ENCODE measurements at regions not wholly inside any gene's neighbourhood (a gene's known extent, or its start where the extent isn't known, plus 50 kb on each side); places are given as distances from the start of the nearest gene placed in this dataset.

DNA sequence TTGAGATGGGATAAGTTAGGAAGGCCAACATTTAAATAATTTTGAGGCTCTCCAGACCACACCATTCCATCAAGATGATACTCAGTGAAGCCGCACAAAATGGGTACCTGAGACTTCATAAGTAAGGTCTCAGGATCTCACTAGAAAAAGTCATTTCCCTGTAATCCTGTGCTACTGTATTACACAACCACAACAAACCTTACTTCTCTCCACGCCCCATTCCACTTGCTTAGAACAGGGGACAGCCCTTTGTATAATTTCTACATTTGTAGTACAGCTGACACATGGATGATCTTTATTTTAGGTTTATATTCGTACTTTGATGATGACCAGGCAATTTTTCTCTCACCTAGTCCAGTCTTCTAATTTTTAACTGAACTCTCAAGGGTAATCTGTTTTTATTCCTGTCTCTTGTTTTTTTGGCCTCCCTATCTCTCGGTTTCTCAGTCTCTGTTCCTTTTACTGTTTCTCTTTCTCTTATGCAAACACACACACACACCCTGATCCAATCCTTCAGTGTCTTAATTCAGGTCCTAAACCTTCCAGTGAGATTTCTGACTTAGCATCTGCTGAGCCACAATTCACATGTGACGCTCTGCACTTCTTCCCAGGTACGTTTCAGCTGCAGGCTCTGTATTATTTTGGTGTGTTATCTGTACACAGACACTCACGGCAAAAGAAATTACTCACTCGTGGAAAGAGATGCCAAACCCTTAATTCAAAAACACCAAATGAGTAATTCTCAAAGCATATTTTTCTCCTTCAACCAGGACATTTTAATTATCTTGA is 223.2 kb upstream of the THBS1 start:
- TF ChIP-seq CTCF (IDR thresholded peaks at IDR 0.05; ENCODE audit: control insufficient read depth, insufficient read depth, low read depth, low read length, missing control alignments): no peak
- DNase-seq (ENCODE audit: low read depth): no peak
- H3K4me3 ChIP-seq (ENCODE audit: control insufficient read depth, low read depth, low read length): no peak overlapping the region

- no peak for DNase-seq (ENCODE audit: low read depth)
- no peak for TF ChIP-seq CTCF (IDR thresholded peaks at IDR 0.05; ENCODE audit: control insufficient read depth, insufficient read depth, low read depth, low read length, missing control alignments)
- no peak overlapping the region for H3K4me3 ChIP-seq (ENCODE audit: control insufficient read depth, low read depth, low read length)
These were observed 222.3 kb upstream of the THBS1 start for GRCh38 chr15:39358441-39359041.

DNA sequence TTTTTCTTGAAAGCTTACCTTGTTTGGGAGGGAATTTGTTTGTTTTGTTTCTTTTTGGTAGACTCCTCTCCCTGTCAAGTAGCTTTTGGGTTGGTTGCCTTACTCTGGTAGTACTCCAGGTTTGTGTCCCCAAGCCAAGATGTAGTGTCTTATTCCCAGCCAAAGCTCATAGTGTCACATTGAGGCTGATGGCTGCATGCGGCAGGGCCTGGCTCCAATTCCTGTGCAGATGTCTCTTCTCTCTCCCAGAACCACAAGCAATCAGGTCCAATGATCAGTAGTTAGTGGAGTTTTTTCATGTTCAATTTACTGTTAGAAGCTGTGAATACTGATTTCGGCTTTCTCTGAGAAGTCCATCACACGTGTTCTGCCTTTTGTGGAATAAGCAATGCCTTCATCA is 221.1 kb upstream of the THBS1 start:
- no peak overlapping the region for H3K4me3 ChIP-seq (ENCODE audit: control insufficient read depth, low read depth, low read length)
- DNase-seq (ENCODE audit: low read depth): no peak
- no peak for TF ChIP-seq CTCF (IDR thresholded peaks at IDR 0.05; ENCODE audit: control insufficient read depth, insufficient read depth, low read depth, low read length, missing control alignments)

- no peak overlapping the region for H3K4me3 ChIP-seq (ENCODE audit: control insufficient read depth, low read depth, low read length)
- TF ChIP-seq CTCF (IDR thresholded peaks at IDR 0.05; ENCODE audit: control insufficient read depth, insufficient read depth, low read depth, low read length, missing control alignments): no peak
- no peak for DNase-seq (ENCODE audit: low read depth)
These were observed 220.4 kb upstream of the THBS1 start for GRCh38 chr15:39360452-39360851.

DNA sequence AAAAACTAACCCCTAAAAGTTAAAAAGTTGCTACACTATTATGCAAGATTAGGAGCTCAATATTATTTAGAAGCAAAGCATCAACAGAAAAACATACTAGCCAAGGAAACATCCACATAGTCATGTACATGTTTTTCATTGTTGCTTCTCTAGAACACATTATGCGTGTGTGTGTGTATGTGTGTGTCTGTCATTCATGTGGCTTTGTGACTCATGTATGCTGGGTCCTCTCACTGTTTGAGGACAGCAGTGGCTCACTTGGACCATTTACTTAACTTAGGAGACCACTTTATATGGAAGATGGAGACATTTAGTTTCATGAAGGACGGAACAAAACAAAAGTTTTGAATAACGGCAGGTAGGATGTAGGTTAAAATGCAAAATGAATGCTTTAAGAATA is 219.4 kb upstream of the THBS1 start:
- H3K4me3 ChIP-seq (ENCODE audit: control insufficient read depth, low read depth, low read length): no peak overlapping the region

More for the DNA sequence above, 219.4 kb upstream of the THBS1 start:
- TF ChIP-seq CTCF (IDR thresholded peaks at IDR 0.05; ENCODE audit: control insufficient read depth, insufficient read depth, low read depth, low read length, missing control alignments): no peak
- no peak for DNase-seq (ENCODE audit: low read depth)

Measured in AG09309 (cell line).